HepG2 (cell line): ENCODE measurements at regions not wholly inside any gene's neighbourhood (a gene's known extent, or its start where the extent isn't known, plus 50 kb on each side); places are given as distances from the start of the nearest gene placed in this dataset.

ENCODE experiments used
- CTCF ChIP-seq: sonication (generic); formaldehyde crosslinking; IDR thresholded peaks from 2 replicates; pipeline ENCODE4 v1.5.0; 2020; ENCODE audit warnings: mild to moderate bottlenecking, missing genetic modification reagents, moderate library complexity
- DMAP1 ChIP-seq: IDR thresholded peaks from 2 replicates; pipeline ENCODE4 v1.6.1; 2016
- FOSL2 ChIP-seq: sonication (generic); formaldehyde crosslinking; IDR thresholded peaks from 2 replicates; pipeline ENCODE4 v1.4.0; 2020; ENCODE audit warnings: missing genetic modification reagents
- FOXC1 ChIP-seq: sonication (generic); formaldehyde crosslinking; IDR thresholded peaks from 2 replicates; pipeline ENCODE4 v1.8.0; 2022; ENCODE audit warnings: mild to moderate bottlenecking, missing genetic modification reagents, borderline replicate concordance
- HOXA9 ChIP-seq: sonication (generic); formaldehyde crosslinking; IDR thresholded peaks from 2 replicates; pipeline ENCODE4 v1.8.1; 2022; ENCODE audit warnings: missing genetic modification reagents, mild to moderate bottlenecking, moderate library complexity, borderline replicate concordance
- PHF21A ChIP-seq: sonication (generic); formaldehyde crosslinking; IDR thresholded peaks from 2 replicates; pipeline ENCODE4 v1.5.0; 2020; ENCODE audit warnings: mild to moderate bottlenecking, missing genetic modification reagents
- POLR2A ChIP-seq, 2 experiments: IDR thresholded peaks; 2 replicates each; pipeline ENCODE4 v1.6.1; 2011; ENCODE audit warnings: low read depth in 2 of 2, low read length in 2 of 2, mild to moderate bottlenecking in 1 of 2, moderate library complexity in 1 of 2; ENCODE audit not compliant: insufficient read depth in 1 of 2
- TARDBP ChIP-seq: sonication (generic); formaldehyde crosslinking; IDR thresholded peaks from 2 replicates; pipeline ENCODE4 v1.8.0; 2022; ENCODE audit warnings: mild to moderate bottlenecking, missing genetic modification reagents
- XBP1 ChIP-seq: sonication (generic); formaldehyde crosslinking; IDR thresholded peaks from 2 replicates; pipeline ENCODE4 v1.5.0; 2020; ENCODE audit warnings: missing genetic modification reagents
- ZBTB4 ChIP-seq: sonication (generic); formaldehyde crosslinking; IDR thresholded peaks from 2 replicates; pipeline ENCODE4 v1.4.0; 2020; ENCODE audit warnings: missing genetic modification reagents, mild to moderate bottlenecking, borderline replicate concordance
- ZNF138 ChIP-seq: sonication (generic); formaldehyde crosslinking; IDR thresholded peaks from 2 replicates; pipeline ENCODE4 v1.5.0; 2020; ENCODE audit warnings: mild to moderate bottlenecking, low read depth, missing genetic modification reagents
- ZNF713 ChIP-seq: sonication (generic); formaldehyde crosslinking; IDR thresholded peaks from 2 replicates; pipeline ENCODE4 v1.4.0; 2020; ENCODE audit warnings: mild to moderate bottlenecking, missing genetic modification reagents

GRCh38 chr16:35687781-35688180 is 2228.4 kb downstream of the TP53TG3F start:
- no peak for TF ChIP-seq HOXA9 (CRISPR knock-in tag)
- TF ChIP-seq ZBTB4: no peak
- no peak for TF ChIP-seq FOXC1 (CRISPR knock-in tag)
- TF ChIP-seq DMAP1 (CRISPR knock-in tag): no peak
- TF ChIP-seq FOSL2 (CRISPR knock-in tag): no peak
- no peak for TF ChIP-seq CTCF (CRISPR knock-in tag)
- no peak for TF ChIP-seq ZNF713 (CRISPR knock-in tag)
- no peak for TF ChIP-seq ZNF138
- TF ChIP-seq PHF21A: no peak
- no peak for TF ChIP-seq TARDBP (CRISPR knock-in tag)
- TF ChIP-seq POLR2A (IDR thresholded peaks at IDR 0.05; ENCODE audit: insufficient read depth in 1 of 2, low read depth in 2 of 2, low read length in 2 of 2): no peak
- TF ChIP-seq XBP1: no peak
